Astrocyte of the cerebellum (primary cell): ENCODE measurements at regions not wholly inside any gene's neighbourhood (a gene's known extent, or its start where the extent isn't known, plus 50 kb on each side); places are given as distances from the start of the nearest gene placed in this dataset.

ENCODE experiments used
- DNase-seq: peaks from one replicate; pipeline ENCODE4 v3.0.0-alpha.2; 2011; ENCODE audit warnings: low read depth
- H3K4me3 ChIP-seq: 2 replicates; pipeline ENCODE4 v1.5.1; 2011; ENCODE audit warnings: mild to moderate bottlenecking, low read depth, low read length, moderate library complexity
- in situ Hi-C: cut with HindIII; loops from 2 replicates; pipeline ENCODE4 v1.10.0; 2017; ENCODE audit warnings: low sequenced_read_pairs
- TF ChIP-seq, protein P1 (sequence below): IDR thresholded peaks from 2 replicates; pipeline ENCODE4 v1.5.1; 2012; ENCODE audit warnings: low read length, low read depth, moderate library complexity, mild to moderate bottlenecking; ENCODE audit errors: missing control alignments

GRCh38 chr3:84236261-84236660 is 722.5 kb upstream of the CADM2 start:
- TF ChIP-seq, protein P1, sequence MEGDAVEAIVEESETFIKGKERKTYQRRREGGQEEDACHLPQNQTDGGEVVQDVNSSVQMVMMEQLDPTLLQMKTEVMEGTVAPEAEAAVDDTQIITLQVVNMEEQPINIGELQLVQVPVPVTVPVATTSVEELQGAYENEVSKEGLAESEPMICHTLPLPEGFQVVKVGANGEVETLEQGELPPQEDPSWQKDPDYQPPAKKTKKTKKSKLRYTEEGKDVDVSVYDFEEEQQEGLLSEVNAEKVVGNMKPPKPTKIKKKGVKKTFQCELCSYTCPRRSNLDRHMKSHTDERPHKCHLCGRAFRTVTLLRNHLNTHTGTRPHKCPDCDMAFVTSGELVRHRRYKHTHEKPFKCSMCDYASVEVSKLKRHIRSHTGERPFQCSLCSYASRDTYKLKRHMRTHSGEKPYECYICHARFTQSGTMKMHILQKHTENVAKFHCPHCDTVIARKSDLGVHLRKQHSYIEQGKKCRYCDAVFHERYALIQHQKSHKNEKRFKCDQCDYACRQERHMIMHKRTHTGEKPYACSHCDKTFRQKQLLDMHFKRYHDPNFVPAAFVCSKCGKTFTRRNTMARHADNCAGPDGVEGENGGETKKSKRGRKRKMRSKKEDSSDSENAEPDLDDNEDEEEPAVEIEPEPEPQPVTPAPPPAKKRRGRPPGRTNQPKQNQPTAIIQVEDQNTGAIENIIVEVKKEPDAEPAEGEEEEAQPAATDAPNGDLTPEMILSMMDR = no peak
- in situ Hi-C loops = no loop called here

GRCh38 chr3:84245789-84246188 is 713.0 kb upstream of the CADM2 start:
- in situ Hi-C loops = no loop called here

More at GRCh38 chr3:84236261-84236660, 722.5 kb upstream of the CADM2 start:
- no peak for DNase-seq
- H3K4me3 ChIP-seq = no peak overlapping the region

DNA sequence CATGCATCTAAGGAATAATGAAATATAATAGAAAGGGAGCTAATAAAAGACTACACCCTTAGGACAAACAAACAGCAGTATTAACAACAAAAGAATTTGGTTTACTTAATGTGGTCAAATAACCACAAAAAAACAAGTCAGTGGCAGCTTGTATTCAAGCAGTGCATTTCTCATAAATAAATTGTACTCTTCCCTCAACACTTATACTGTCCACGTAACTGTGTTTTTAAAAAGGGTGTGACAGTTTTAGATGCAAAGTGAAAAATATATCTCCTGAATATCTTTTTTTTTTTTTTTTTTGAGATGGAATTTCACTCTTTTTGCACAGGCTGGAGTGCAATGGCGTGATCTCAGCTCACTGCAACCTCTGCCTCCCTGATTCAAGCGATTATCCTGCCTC is 698.2 kb upstream of the CADM2 start:
- TF ChIP-seq, protein P1 = no peak
- in situ Hi-C loops = no loop called here

More at GRCh38 chr3:84245789-84246188, 713.0 kb upstream of the CADM2 start:
- DNase-seq = no peak
- H3K4me3 ChIP-seq = no peak overlapping the region
- TF ChIP-seq, protein P1 = no peak

GRCh38 chr3:84265768-84266167 is 693.0 kb upstream of the CADM2 start:
- in situ Hi-C loops = no loop called here
- no peak overlapping the region for H3K4me3 ChIP-seq
- DNase-seq = no peak
- TF ChIP-seq, protein P1 = no peak

More for the DNA sequence above, 698.2 kb upstream of the CADM2 start:
- no peak for DNase-seq
- no peak overlapping the region for H3K4me3 ChIP-seq

DNA sequence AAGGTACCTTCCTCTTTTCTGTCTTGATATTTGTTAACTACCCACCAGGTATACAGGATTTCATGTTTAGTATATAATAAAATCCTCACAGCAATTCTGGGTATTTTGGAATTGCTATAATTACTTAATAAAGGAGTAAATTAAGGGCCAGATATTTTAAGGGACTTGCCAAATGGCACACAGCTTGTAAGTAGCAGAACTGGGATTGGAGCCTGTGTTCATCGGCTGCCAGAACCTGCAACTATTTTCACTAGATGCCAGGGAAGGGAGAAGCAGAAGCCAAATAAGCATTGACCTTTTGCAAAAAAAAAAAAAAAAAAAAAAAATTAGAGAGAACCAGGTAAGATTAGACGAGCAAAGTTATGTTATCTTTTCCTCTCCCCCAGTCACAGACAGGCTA is 683.3 kb upstream of the CADM2 start:
- in situ Hi-C loops = no loop called here
- no peak overlapping the region for H3K4me3 ChIP-seq

DNA sequence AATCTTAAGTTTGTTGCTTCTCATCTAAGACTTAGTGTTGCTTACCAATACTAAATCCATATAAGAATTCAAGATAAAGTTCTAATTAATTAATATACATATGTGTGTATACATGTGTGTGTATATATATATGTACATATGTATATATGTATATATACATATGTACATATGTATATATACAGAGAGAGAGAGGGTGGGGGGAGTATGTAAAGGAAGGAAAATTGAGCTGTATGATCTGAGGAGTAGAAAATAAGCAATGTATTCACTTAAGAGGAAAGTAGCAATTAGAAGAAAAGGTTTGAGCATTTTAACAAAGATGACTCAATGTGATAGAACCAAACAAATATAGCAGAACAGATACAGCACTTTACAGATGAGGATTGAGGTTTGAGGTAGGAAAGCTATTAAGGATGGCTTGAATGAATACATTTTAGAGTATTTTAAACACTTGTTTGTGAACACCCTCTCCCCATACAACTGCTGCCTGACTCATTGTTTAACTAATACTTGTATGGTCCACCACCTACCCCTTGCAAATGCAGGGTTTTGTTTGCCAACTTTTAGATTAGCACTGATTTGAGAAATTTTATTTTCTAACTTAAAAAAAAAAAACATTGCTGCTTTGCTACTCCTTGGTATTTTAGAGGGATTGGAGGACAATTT is 681.1 kb upstream of the CADM2 start:
- DNase-seq = no peak
- in situ Hi-C loops = no loop called here
- H3K4me3 ChIP-seq = no peak overlapping the region
- TF ChIP-seq, protein P1 = no peak

More for the DNA sequence above, 683.3 kb upstream of the CADM2 start:
- TF ChIP-seq, protein P1 = no peak
- no peak for DNase-seq

DNA sequence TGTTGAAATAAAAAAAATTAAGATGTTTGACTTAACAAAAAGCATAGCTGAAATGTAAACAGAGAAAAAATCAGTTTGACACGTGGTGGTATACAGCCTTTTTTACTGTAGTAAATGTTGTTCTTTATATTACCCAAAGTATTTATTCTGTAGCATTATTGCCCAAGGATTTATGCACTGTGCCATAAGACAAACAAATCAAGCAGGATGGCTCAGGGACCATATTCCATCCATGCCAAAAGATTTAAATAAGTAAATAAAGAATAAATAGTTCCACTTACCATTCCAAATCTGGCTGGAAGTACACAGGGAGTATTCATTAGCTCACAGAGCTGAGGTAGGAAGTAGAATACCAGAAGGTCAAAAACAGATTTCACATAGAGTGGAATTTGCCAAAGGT is 666.7 kb upstream of the CADM2 start:
- DNase-seq = no peak
- no peak overlapping the region for H3K4me3 ChIP-seq
- in situ Hi-C loops = no loop called here
- TF ChIP-seq, protein P1 = no peak
